AG04450 (cell line): ENCODE measurements at regions not wholly inside any gene's neighbourhood (a gene's known extent, or its start where the extent isn't known, plus 50 kb on each side); places are given as distances from the start of the nearest gene placed in this dataset.

Source experiments
- CTCF ChIA-PET: fragments of 300-600, 350-600 bp; formaldehyde crosslinking; extraction: SDS; loops from one replicate; lab custom pipeline; 2022; ENCODE audit warnings: antibody characterized with exemption, inconsistent platforms; lab: Charles Lee
- POLR2A ChIA-PET: fragments of 350-600 bp; formaldehyde crosslinking; extraction: SDS; loops from one replicate; lab custom pipeline; 2021; ENCODE audit warnings: antibody characterized with exemption, inconsistent platforms; lab: Yijun Ruan, JAX
- DNase-seq: peaks from one replicate; pipeline ENCODE4 v3.0.0-alpha.2; 2011; ENCODE audit warnings: low read depth, low spot score
- H3K27ac ChIP-seq: one replicate; pipeline ENCODE4 v1.5.1; 2012; ENCODE audit warnings: low read depth, low read length, control low read depth
- H3K27me3 ChIP-seq: one replicate; pipeline ENCODE4 v1.6.0; 2012; ENCODE audit warnings: low read length; ENCODE audit not compliant: control insufficient read depth, insufficient read depth
- H3K4me3 ChIP-seq: 2 replicates; pipeline ENCODE4 v1.5.1; 2011; ENCODE audit warnings: mild to moderate bottlenecking, low read depth, low read length, control low read depth
- H3K9me3 ChIP-seq: 2 replicates; pipeline ENCODE4 v1.5.1; 2012; ENCODE audit warnings: low read length; ENCODE audit not compliant: control insufficient read depth, insufficient read depth
- TF ChIP-seq, protein P1 (sequence below): IDR thresholded peaks from 2 replicates; pipeline ENCODE4 v1.5.1; 2011; ENCODE audit warnings: low read depth, low read length, control low read depth, inconsistent platforms

DNA sequence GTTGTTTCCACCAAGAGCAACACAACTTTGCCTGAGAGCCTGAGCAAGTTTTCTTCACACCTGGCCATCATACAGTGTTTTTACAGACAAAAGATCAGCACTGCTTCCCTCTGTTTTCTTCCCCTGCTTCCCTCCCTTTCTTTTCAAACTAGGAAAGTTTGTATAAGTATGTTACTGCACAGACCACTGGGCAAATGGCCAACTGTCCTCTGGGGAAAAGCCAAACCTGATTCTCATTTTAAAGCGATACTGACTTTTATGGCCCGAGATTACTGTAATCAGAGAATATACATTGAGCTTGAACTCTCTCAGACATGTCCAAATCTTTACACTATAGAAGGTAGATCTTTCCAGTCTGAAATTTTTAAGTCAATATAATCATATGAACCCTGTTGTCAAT lies 415.0 kb downstream of the NFIB start:
- POLR2A ChIA-PET = no interaction called here
- no peak for DNase-seq
- CTCF ChIA-PET = no interaction called here

DNA sequence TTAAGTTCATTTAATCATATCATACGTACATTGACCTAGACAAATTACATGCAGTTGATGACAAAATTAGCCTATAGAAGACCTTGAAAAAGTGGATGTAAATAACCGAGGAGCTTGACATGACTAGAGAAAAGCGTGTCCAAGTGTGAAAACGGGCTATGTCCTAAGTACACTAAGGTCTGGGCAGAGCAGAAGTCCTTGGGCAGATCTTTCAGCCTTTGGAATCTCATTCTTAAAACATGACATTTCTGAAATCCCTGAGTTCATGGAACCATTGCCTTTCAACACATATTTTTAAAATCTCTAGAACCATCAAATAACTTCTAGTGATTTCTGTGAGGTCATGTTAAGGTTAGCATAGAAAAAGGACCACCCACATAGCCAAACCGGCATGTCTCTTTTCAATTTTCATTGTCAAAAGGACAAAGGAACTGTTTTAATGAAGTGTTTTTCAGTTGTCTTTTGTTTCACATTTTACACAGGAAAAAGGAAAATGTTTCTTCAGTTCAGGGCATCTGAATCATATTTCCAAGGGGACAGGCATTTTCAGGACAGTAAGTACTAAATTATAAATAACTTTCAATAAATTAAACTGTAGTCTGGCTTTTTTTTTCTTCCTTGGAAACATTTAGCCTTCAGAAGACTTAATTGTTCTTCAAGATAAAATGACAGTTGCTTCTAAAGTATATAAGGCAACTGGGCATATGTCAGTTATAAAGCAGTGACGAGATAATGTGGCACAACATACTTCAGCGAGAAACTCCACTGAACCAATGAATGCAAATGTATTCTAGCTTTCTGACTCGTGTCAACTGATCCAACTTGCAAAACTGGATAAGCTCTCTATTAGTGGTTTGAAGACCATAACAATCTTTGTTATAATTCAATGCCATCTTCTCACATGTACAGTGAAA lies 416.8 kb downstream of the NFIB start:
- POLR2A ChIA-PET = no interaction called here

More for the DNA sequence above, 415.0 kb downstream of the NFIB start:
- no peak overlapping the region for H3K27ac ChIP-seq
- H3K4me3 ChIP-seq = no peak overlapping the region
- TF ChIP-seq, protein P1, sequence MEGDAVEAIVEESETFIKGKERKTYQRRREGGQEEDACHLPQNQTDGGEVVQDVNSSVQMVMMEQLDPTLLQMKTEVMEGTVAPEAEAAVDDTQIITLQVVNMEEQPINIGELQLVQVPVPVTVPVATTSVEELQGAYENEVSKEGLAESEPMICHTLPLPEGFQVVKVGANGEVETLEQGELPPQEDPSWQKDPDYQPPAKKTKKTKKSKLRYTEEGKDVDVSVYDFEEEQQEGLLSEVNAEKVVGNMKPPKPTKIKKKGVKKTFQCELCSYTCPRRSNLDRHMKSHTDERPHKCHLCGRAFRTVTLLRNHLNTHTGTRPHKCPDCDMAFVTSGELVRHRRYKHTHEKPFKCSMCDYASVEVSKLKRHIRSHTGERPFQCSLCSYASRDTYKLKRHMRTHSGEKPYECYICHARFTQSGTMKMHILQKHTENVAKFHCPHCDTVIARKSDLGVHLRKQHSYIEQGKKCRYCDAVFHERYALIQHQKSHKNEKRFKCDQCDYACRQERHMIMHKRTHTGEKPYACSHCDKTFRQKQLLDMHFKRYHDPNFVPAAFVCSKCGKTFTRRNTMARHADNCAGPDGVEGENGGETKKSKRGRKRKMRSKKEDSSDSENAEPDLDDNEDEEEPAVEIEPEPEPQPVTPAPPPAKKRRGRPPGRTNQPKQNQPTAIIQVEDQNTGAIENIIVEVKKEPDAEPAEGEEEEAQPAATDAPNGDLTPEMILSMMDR = no peak
- no peaks in the 10 kb centered on the region for H3K9me3 ChIP-seq
- peaks cover 2% of the 10 kb centered on the region for H3K27me3 ChIP-seq

DNA sequence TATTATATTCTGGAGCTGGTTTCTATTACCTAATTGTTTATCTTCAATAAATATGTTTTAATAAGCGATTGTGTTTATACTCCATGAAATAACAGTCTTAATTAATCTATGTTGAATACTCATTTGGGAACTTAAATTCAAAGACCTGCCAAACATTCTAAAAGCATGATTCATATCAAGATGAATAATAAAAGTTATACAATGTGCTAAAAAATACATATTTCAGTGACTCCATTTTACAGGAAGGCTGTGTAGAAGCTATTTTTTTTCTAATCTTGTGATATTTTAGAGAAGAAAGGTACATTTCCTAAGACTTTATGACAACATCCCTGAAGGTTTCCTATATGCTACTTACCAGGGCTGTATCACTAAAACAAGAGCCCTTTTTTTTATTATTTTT lies 417.9 kb downstream of the NFIB start:
- CTCF ChIA-PET = interaction anchor here (1.1 kb wide), 1 partner anchor 533 kb away, joined by 3 read pairs; no protein-coding TSS in a partner anchor
- Histone ChIP-seq H3K27me3 (peaks cover 2% of the 10 kb centered on the region), H3K27ac (no peak overlapping the region), H3K9me3 (no peaks in the 10 kb centered on the region), H3K4me3 (no peak overlapping the region)
- no peak for DNase-seq
- POLR2A ChIA-PET = no interaction called here
- TF ChIP-seq, protein P1 = no peak

More for the DNA sequence above, 416.8 kb downstream of the NFIB start:
- no peak overlapping the region for H3K4me3 ChIP-seq
- CTCF ChIA-PET = no interaction called here
- no peak for DNase-seq
- H3K27me3 ChIP-seq = peaks cover 2% of the 10 kb centered on the region
- no peak overlapping the region for H3K27ac ChIP-seq
- H3K9me3 ChIP-seq = no peaks in the 10 kb centered on the region
- TF ChIP-seq, protein P1 = no peak

DNA sequence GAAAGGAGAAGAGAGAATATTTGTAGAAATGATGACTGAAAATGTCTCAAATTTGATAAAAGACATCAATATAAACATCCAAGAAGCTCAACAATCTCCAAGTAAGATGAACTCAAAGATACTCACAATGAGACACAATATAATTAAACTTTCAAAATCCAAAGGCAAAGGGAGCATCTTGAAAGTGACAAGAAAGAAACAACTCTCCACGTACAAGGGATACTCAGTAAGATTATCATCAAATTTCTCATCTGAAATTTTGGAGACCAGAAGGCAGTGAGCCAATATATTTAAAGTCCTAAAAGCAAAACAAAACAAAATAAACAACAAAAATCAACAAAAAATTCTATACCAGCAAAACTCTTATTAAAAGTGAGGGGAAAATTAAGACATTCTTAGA lies 428.7 kb downstream of the NFIB start:
- no peak overlapping the region for H3K4me3 ChIP-seq
- H3K9me3 ChIP-seq = no peaks in the 10 kb centered on the region
- no peak overlapping the region for H3K27ac ChIP-seq
- TF ChIP-seq, protein P1 = no peak
- DNase-seq = no peak
- ChIA-PET POLR2A (no interaction called here), CTCF (interaction anchor here (0.6 to 0.9 kb wide), 2 partner anchors 11 to 544 kb away, joined by 3 to 4 read pairs; no protein-coding TSS in a partner anchor)
- H3K27me3 ChIP-seq = no peaks in the 10 kb centered on the region

DNA sequence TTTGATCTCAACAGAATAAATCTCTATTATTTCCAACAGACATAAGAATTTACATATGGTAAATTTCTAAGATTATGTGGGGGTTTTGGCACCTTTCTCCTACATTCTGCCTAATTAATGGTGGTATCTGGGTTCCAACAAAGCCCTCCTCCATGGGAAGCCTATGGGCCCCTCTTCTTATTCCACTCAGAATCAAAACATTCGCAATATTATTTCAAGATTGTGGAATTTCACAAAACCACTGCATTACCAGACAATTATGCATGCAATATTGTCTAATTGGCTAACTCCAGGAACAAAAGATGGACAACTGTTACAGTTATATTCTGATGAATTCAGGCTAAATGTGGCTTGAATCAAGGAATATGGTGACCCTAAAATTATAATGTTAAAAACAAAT lies 434.0 kb downstream of the NFIB start:
- CTCF ChIA-PET = no interaction called here
- TF ChIP-seq, protein P1 = no peak
- Histone ChIP-seq H3K9me3 (no peaks in the 10 kb centered on the region), H3K4me3 (no peak overlapping the region), H3K27ac (no peak overlapping the region), H3K27me3 (no peaks in the 10 kb centered on the region)
- POLR2A ChIA-PET = no interaction called here
- DNase-seq = no peak
